ENCODE measurements at regions not wholly inside any gene's neighbourhood (a gene's known extent, or its start where the extent isn't known, plus 50 kb on each side); places are given as distances from the start of the nearest gene placed in this dataset.

- no peak for DNase-seq
These were observed 860.2 kb upstream of the MAP3K7 start for GRCh38 chr6:91447081-91447480.

- DNase-seq = no peak
These were observed 856.5 kb upstream of the MAP3K7 start for GRCh38 chr6:91443405-91443804.

- no peak for DNase-seq
These were observed 855.5 kb upstream of the MAP3K7 start for GRCh38 chr6:91442342-91442741.

- no peak for DNase-seq
These were observed 851.7 kb upstream of the MAP3K7 start for GRCh38 chr6:91438570-91438969.

- no peak for DNase-seq
These were observed 850.5 kb upstream of the MAP3K7 start for GRCh38 chr6:91437315-91437729.

GRCh38 chr6:91436448-91436847 is 849.6 kb upstream of the MAP3K7 start:
- no peak for DNase-seq

GRCh38 chr6:91435630-91436029 is 848.8 kb upstream of the MAP3K7 start:
- no peak for DNase-seq

GRCh38 chr6:91434576-91434975 is 847.7 kb upstream of the MAP3K7 start:
- no peak for DNase-seq

GRCh38 chr6:91433660-91434534 is 847.0 kb upstream of the MAP3K7 start:
- no peak for DNase-seq

GRCh38 chr6:91428953-91429560 is 842.2 kb upstream of the MAP3K7 start:
- no peak for DNase-seq

- no peak for DNase-seq
These were observed 841.4 kb upstream of the MAP3K7 start for GRCh38 chr6:91428296-91428695.

- DNase-seq = no peak
These were observed 833.4 kb upstream of the MAP3K7 start for GRCh38 chr6:91420243-91420642.

GRCh38 chr6:91415031-91415605 is 828.2 kb upstream of the MAP3K7 start:
- DNase-seq = no peak

GRCh38 chr6:91412532-91412931 is 825.7 kb upstream of the MAP3K7 start:
- no peak for DNase-seq

GRCh38 chr6:91407706-91408105 is 820.8 kb upstream of the MAP3K7 start:
- no peak for DNase-seq

GRCh38 chr6:91392951-91393350 is 806.1 kb upstream of the MAP3K7 start:
- no peak for DNase-seq

- DNase-seq = no peak
These were observed 800.6 kb upstream of the MAP3K7 start for GRCh38 chr6:91387290-91388059.

GRCh38 chr6:91386204-91386603 is 799.3 kb upstream of the MAP3K7 start:
- no peak for DNase-seq

- DNase-seq = no peak
These were observed 796.3 kb upstream of the MAP3K7 start for GRCh38 chr6:91383207-91383606.

GRCh38 chr6:91376686-91377085 is 789.8 kb upstream of the MAP3K7 start:
- no peak for DNase-seq

- no peak for DNase-seq
These were observed 779.9 kb upstream of the MAP3K7 start for GRCh38 chr6:91366781-91367180.

GRCh38 chr6:91358986-91359385 is 772.1 kb upstream of the MAP3K7 start:
- DNase-seq = no peak

- no peak for DNase-seq
These were observed 766.0 kb upstream of the MAP3K7 start for GRCh38 chr6:91352878-91353277.
